Body of pancreas (tissue), 4 donors: ENCODE measurements at regions not wholly inside any gene's neighbourhood (a gene's known extent, or its start where the extent isn't known, plus 50 kb on each side); places are given as distances from the start of the nearest gene placed in this dataset.

Experiments used
- ATAC-seq: fragments of 150-250 bp; one replicate; pipeline ENCODE4 v1.9.1; 2016
- DNase-seq, 4 donors: peaks; one replicate each; pipeline ENCODE4 v3.0.0-alpha.2; 2019
- H3K27ac ChIP-seq, 4 donors: fragments of 200-600 bp; sonication (generic); 1 replicate in 3 of 4; 2 replicates in 1 of 4; pipeline versions ENCODE4 v1.5.1 to v1.6.1; 2016 to 2019; ENCODE audit warnings: mild to moderate bottlenecking in 1 of 4, mixed read lengths in 1 of 4, moderate library complexity in 1 of 4
- H3K27me3 ChIP-seq, 2 donors: fragments of 200-600 bp; sonication (generic); one replicate each; pipeline ENCODE4 v1.6.0; 2016; ENCODE audit warnings: mild to moderate bottlenecking in 1 of 2
- H3K36me3 ChIP-seq, 2 donors: fragments of 200-600 bp; sonication (generic); replicated peaks in 1 of 2; 2 replicates each; pipeline ENCODE4 v1.5.1; 2016; ENCODE audit warnings: low read depth in 2 of 2; ENCODE audit not compliant: insufficient read depth in 1 of 2
- H3K4me1 ChIP-seq: fragments of 200-600 bp; sonication (generic); one replicate; pipeline ENCODE4 v1.6.0; 2016
- H3K4me3 ChIP-seq, 2 donors: fragments of 200-600 bp; sonication (generic); 1 replicate in 1 of 2; 2 replicates in 1 of 2; pipeline ENCODE4 v1.5.1; 2016 to 2019
- H3K9me3 ChIP-seq, 3 donors: fragments of 200-600 bp; sonication (generic); 1 replicate in 2 of 3; 2 replicates in 1 of 3; pipeline ENCODE4 v1.5.1; 2016
- CTCF ChIP-seq, 7 experiments: fragments of 450-650 bp in 4 of 7; fragments of 200-600 bp in 3 of 7; sonication (generic) in 3 of 7; IDR thresholded peaks; one replicate each; pipeline ENCODE4 v1.5.1; 2016 to 2019; ENCODE audit warnings: antibody characterized with exemption in 7 of 7
- POLR2A ChIP-seq, 3 donors: fragments of 450-650 bp; IDR thresholded peaks; one replicate each; pipeline ENCODE4 v1.6.1; 2016; ENCODE audit warnings: antibody characterized with exemption in 3 of 3, mild to moderate bottlenecking in 2 of 3
- WGBS, 2 donors: methylation state at CpG; one replicate each; pipeline ENCODE4 v1.1.5; 2017; 5-methylcytosine and 5-hydroxymethylcytosine counted together
- intact Hi-C: fragments of 100-400 bp; cut with DNase I; formaldehyde crosslinking; loops from one replicate; pipeline ENCODE4 v1.15.1; 2023

- intact Hi-C loops, result no loop called here
- no peaks in the 10 kb centered on the region for H3K4me1 ChIP-seq
- H3K27ac ChIP-seq, result no peak overlapping the region
- ATAC-seq (no peak), DNase-seq (no peak)
- H3K27me3 ChIP-seq, result no peaks in the 10 kb centered on the region
- H3K9me3 ChIP-seq, result no peaks in the 10 kb centered on the region
- no peaks in the 10 kb centered on the region for H3K36me3 ChIP-seq
- TF ChIP-seq CTCF (IDR thresholded peaks at IDR 0.05) (no peak), POLR2A (IDR thresholded peaks at IDR 0.05) (no peak)
- 50 to 82% methylated on average over 1 of the region's 1 CpG for WGBS, 2 donors
- no peak overlapping the region for H3K4me3 ChIP-seq
Observed at GRCh38 chr1:38360807-38361206, 314.2 kb upstream of the POU3F1 start.

- WGBS, 2 donors, result 39 to 48% methylated on average over 6 of the region's 6 CpGs
Observed at GRCh38 chr1:38353956-38354355, 307.4 kb upstream of the POU3F1 start.

GRCh38 chr1:38352869-38353268, 306.3 kb upstream of the POU3F1 start:
- WGBS, 2 donors, result 39% methylated on average over 6 of the region's 6 CpGs
- intact Hi-C loops, result no loop called here
- DNase-seq, result no peak

More at GRCh38 chr1:38353956-38354355, 307.4 kb upstream of the POU3F1 start:
- DNase-seq (no peak), ATAC-seq (no peak)
- intact Hi-C loops, result no loop called here
- TF ChIP-seq CTCF (IDR thresholded peaks at IDR 0.05) (no peak), POLR2A (IDR thresholded peaks at IDR 0.05) (no peak)
- Histone ChIP-seq H3K27me3 (no peaks in the 10 kb centered on the region), H3K27ac (no peak overlapping the region), H3K4me3 (no peak overlapping the region), H3K4me1 (no peaks in the 10 kb centered on the region), H3K36me3 (no peaks in the 10 kb centered on the region), H3K9me3 (no peaks in the 10 kb centered on the region)

GRCh38 chr1:38347446-38348175, 301.0 kb upstream of the POU3F1 start:
- WGBS, 2 donors, result 56 to 75% methylated on average over 3 of the region's 3 CpGs
- DNase-seq (no peak), ATAC-seq (no peak)
- TF ChIP-seq CTCF (IDR thresholded peaks at IDR 0.05), result no peak
- no peak for TF ChIP-seq POLR2A (IDR thresholded peaks at IDR 0.05)
- H3K9me3 ChIP-seq, result peaks cover 0 to 5% (median 0%) of the 10 kb centered on the region in 3 donors
- H3K27me3 ChIP-seq, result no peaks in the 10 kb centered on the region
- no peaks in the 10 kb centered on the region for H3K4me1 ChIP-seq
- no peak overlapping the region for H3K4me3 ChIP-seq
- intact Hi-C loops, result no loop called here
- no peak overlapping the region for H3K27ac ChIP-seq
- no peaks in the 10 kb centered on the region for H3K36me3 ChIP-seq

More at GRCh38 chr1:38352869-38353268, 306.3 kb upstream of the POU3F1 start:
- no peak overlapping the region for H3K27ac ChIP-seq
- no peaks in the 10 kb centered on the region for H3K36me3 ChIP-seq
- H3K27me3 ChIP-seq, result no peaks in the 10 kb centered on the region
- no peak for TF ChIP-seq CTCF (IDR thresholded peaks at IDR 0.05)
- no peak for TF ChIP-seq POLR2A (IDR thresholded peaks at IDR 0.05)
- H3K4me1 ChIP-seq, result no peaks in the 10 kb centered on the region
- H3K9me3 ChIP-seq, result peaks cover 0 to 5% (median 0%) of the 10 kb centered on the region in 3 donors
- ATAC-seq, result no peak
- H3K4me3 ChIP-seq, result no peak overlapping the region

GRCh38 chr1:38344716-38345115, 298.1 kb upstream of the POU3F1 start:
- H3K4me1 ChIP-seq, result no peaks in the 10 kb centered on the region
- no peak for DNase-seq
- H3K27me3 ChIP-seq, result no peaks in the 10 kb centered on the region
- H3K27ac ChIP-seq, result no peak overlapping the region
- ATAC-seq, result no peak
- TF ChIP-seq CTCF (IDR thresholded peaks at IDR 0.05) (no peak), POLR2A (IDR thresholded peaks at IDR 0.05) (no peak)
- H3K9me3 ChIP-seq, result peaks cover 0 to 5% (median 0%) of the 10 kb centered on the region in 3 donors
- WGBS, 2 donors, result 47 to 51% methylated on average over 4 of the region's 4 CpGs
- no peaks in the 10 kb centered on the region for H3K36me3 ChIP-seq
- intact Hi-C loops, result no loop called here
- no peak overlapping the region for H3K4me3 ChIP-seq
